ENCODE measurements at regions not wholly inside any gene's neighbourhood (a gene's known extent, or its start where the extent isn't known, plus 50 kb on each side); places are given as distances from the start of the nearest gene placed in this dataset.

- Mint-ChIP-seq H3K4me1 (ENCODE audit: low read depth) (no peaks in the 10 kb centered on the region), H3K4me3 (no peak overlapping the region), H3K27ac (no peak overlapping the region), H3K9me3 (no peaks in the 10 kb centered on the region), H3K27me3 (ENCODE audit: low read depth) (peaks cover 4% of the 10 kb centered on the region), H3K36me3 (ENCODE audit: low read depth) (no peaks in the 10 kb centered on the region)
- intact Hi-C loops (cut with micrococcal nuclease), result no loop called here
- DNase-seq, result no peak
- CTCF ChIA-PET, result no interaction called here
Measured at GRCh38 chr4:25559508-25559907, 96.1 kb upstream of the SLC34A2 start.

- H3K9me3 Mint-ChIP-seq, result no peaks in the 10 kb centered on the region
- H3K27me3 Mint-ChIP-seq (ENCODE audit: low read depth), result peaks cover 4% of the 10 kb centered on the region
- DNase-seq, result no peak
- no peaks in the 10 kb centered on the region for H3K36me3 Mint-ChIP-seq (ENCODE audit: low read depth)
- H3K4me1 Mint-ChIP-seq (ENCODE audit: low read depth), result no peaks in the 10 kb centered on the region
- intact Hi-C loops (cut with micrococcal nuclease), result no loop called here
- CTCF ChIA-PET, result no interaction called here
- no peak overlapping the region for H3K4me3 Mint-ChIP-seq
- no peak overlapping the region for H3K27ac Mint-ChIP-seq
Measured at GRCh38 chr4:25560605-25561004, 95.0 kb upstream of the SLC34A2 start.

- Mint-ChIP-seq H3K4me3 (no peak overlapping the region), H3K4me1 (ENCODE audit: low read depth) (no peaks in the 10 kb centered on the region), H3K36me3 (ENCODE audit: low read depth) (no peaks in the 10 kb centered on the region), H3K9me3 (no peaks in the 10 kb centered on the region), H3K27ac (no peak overlapping the region), H3K27me3 (ENCODE audit: low read depth) (peaks cover 4% of the 10 kb centered on the region)
- intact Hi-C loops (cut with micrococcal nuclease), result no loop called here
- CTCF ChIA-PET, result no interaction called here
- no peak for DNase-seq
Measured at GRCh38 chr4:25563071-25563564, 92.5 kb upstream of the SLC34A2 start.

GRCh38 chr4:25564836-25565235 lies 90.8 kb upstream of the SLC34A2 start:
- Mint-ChIP-seq H3K9me3 (no peaks in the 10 kb centered on the region), H3K27me3 (ENCODE audit: low read depth) (peaks cover 4% of the 10 kb centered on the region), H3K27ac (no peak overlapping the region), H3K36me3 (ENCODE audit: low read depth) (no peaks in the 10 kb centered on the region), H3K4me3 (no peak overlapping the region), H3K4me1 (ENCODE audit: low read depth) (no peaks in the 10 kb centered on the region)
- intact Hi-C loops (cut with micrococcal nuclease), result no loop called here
- CTCF ChIA-PET, result no interaction called here
- DNase-seq, result no peak

- intact Hi-C loops (cut with micrococcal nuclease), result no loop called here
- Mint-ChIP-seq H3K9me3 (no peaks in the 10 kb centered on the region), H3K27me3 (ENCODE audit: low read depth) (peaks cover 4% of the 10 kb centered on the region), H3K36me3 (ENCODE audit: low read depth) (no peaks in the 10 kb centered on the region), H3K27ac (no peak overlapping the region), H3K4me3 (no peak overlapping the region), H3K4me1 (ENCODE audit: low read depth) (no peaks in the 10 kb centered on the region)
- CTCF ChIA-PET, result interaction anchor here (0.5 to 0.7 kb wide), 2 partner anchors 58 to 1878 kb away, joined by 4 read pairs; no protein-coding TSS in a partner anchor
- DNase-seq, result no peak
Measured at GRCh38 chr4:25567253-25567652, 88.4 kb upstream of the SLC34A2 start.

- Mint-ChIP-seq H3K4me1 (ENCODE audit: low read depth) (no peaks in the 10 kb centered on the region), H3K27me3 (ENCODE audit: low read depth) (peaks cover 4% of the 10 kb centered on the region), H3K27ac (no peak overlapping the region), H3K4me3 (no peak overlapping the region), H3K36me3 (ENCODE audit: low read depth) (no peaks in the 10 kb centered on the region), H3K9me3 (no peaks in the 10 kb centered on the region)
- no peak for DNase-seq
- intact Hi-C loops (cut with micrococcal nuclease), result no loop called here
- CTCF ChIA-PET, result no interaction called here
Measured at GRCh38 chr4:25569716-25570115, 85.9 kb upstream of the SLC34A2 start.

- no peaks in the 10 kb centered on the region for H3K36me3 Mint-ChIP-seq (ENCODE audit: low read depth)
- H3K27me3 Mint-ChIP-seq (ENCODE audit: low read depth), result peaks cover 2% of the 10 kb centered on the region
- H3K9me3 Mint-ChIP-seq, result no peaks in the 10 kb centered on the region
- intact Hi-C loops (cut with micrococcal nuclease), result no loop called here
- no peak overlapping the region for H3K4me3 Mint-ChIP-seq
- no peak for DNase-seq
- H3K4me1 Mint-ChIP-seq (ENCODE audit: low read depth), result no peaks in the 10 kb centered on the region
- H3K27ac Mint-ChIP-seq, result no peak overlapping the region
- CTCF ChIA-PET, result no interaction called here
Measured at GRCh38 chr4:25575611-25576010, 80.0 kb upstream of the SLC34A2 start.

- H3K4me1 Mint-ChIP-seq (ENCODE audit: low read depth), result no peaks in the 10 kb centered on the region
- no peak overlapping the region for H3K27ac Mint-ChIP-seq
- H3K9me3 Mint-ChIP-seq, result no peaks in the 10 kb centered on the region
- DNase-seq, result no peak
- H3K36me3 Mint-ChIP-seq (ENCODE audit: low read depth), result no peaks in the 10 kb centered on the region
- H3K27me3 Mint-ChIP-seq (ENCODE audit: low read depth), result peaks cover 2% of the 10 kb centered on the region
- intact Hi-C loops (cut with micrococcal nuclease), result no loop called here
- no peak overlapping the region for H3K4me3 Mint-ChIP-seq
- CTCF ChIA-PET, result interaction anchor here (0.5 to 0.6 kb wide), 2 partner anchors 68 to 1761 kb away, joined by 3 to 4 read pairs; no protein-coding TSS in a partner anchor
Measured at GRCh38 chr4:25578432-25578831, 77.2 kb upstream of the SLC34A2 start.

GRCh38 chr4:25580633-25581467 lies 74.8 kb upstream of the SLC34A2 start:
- CTCF ChIA-PET, result no interaction called here
- peaks cover 2% of the 10 kb centered on the region for H3K27me3 Mint-ChIP-seq (ENCODE audit: low read depth)
- intact Hi-C loops (cut with micrococcal nuclease), result no loop called here

GRCh38 chr4:25585901-25586523 lies 69.6 kb upstream of the SLC34A2 start:
- Mint-ChIP-seq H3K27ac (no peak overlapping the region), H3K4me1 (ENCODE audit: low read depth) (no peaks in the 10 kb centered on the region), H3K27me3 (ENCODE audit: low read depth) (no peaks in the 10 kb centered on the region), H3K4me3 (no peak overlapping the region), H3K9me3 (no peaks in the 10 kb centered on the region), H3K36me3 (ENCODE audit: low read depth) (no peaks in the 10 kb centered on the region)
- intact Hi-C loops (cut with micrococcal nuclease), result no loop called here
- no peak for DNase-seq
- CTCF ChIA-PET, result no interaction called here

More at GRCh38 chr4:25580633-25581467, 74.8 kb upstream of the SLC34A2 start:
- no peaks in the 10 kb centered on the region for H3K4me1 Mint-ChIP-seq (ENCODE audit: low read depth)
- no peaks in the 10 kb centered on the region for H3K36me3 Mint-ChIP-seq (ENCODE audit: low read depth)
- DNase-seq, result no peak
- no peaks in the 10 kb centered on the region for H3K9me3 Mint-ChIP-seq
- no peak overlapping the region for H3K27ac Mint-ChIP-seq
- H3K4me3 Mint-ChIP-seq, result no peak overlapping the region

GRCh38 chr4:25588206-25588605 lies 67.4 kb upstream of the SLC34A2 start:
- no peaks in the 10 kb centered on the region for H3K27me3 Mint-ChIP-seq (ENCODE audit: low read depth)
- no peaks in the 10 kb centered on the region for H3K9me3 Mint-ChIP-seq
- H3K27ac Mint-ChIP-seq, result no peak overlapping the region
- H3K36me3 Mint-ChIP-seq (ENCODE audit: low read depth), result no peaks in the 10 kb centered on the region
- intact Hi-C loops (cut with micrococcal nuclease), result no loop called here
- CTCF ChIA-PET, result interaction anchor here (0.6 kb wide), 1 partner anchor 1151 kb away, joined by 3 read pairs; no protein-coding TSS in a partner anchor
- H3K4me3 Mint-ChIP-seq, result no peak overlapping the region
- no peaks in the 10 kb centered on the region for H3K4me1 Mint-ChIP-seq (ENCODE audit: low read depth)
- DNase-seq, result no peak

GRCh38 chr4:25590171-25590570 lies 65.5 kb upstream of the SLC34A2 start:
- intact Hi-C loops (cut with micrococcal nuclease), result no loop called here
- Mint-ChIP-seq H3K4me3 (no peak overlapping the region), H3K4me1 (ENCODE audit: low read depth) (no peaks in the 10 kb centered on the region), H3K27ac (no peak overlapping the region), H3K27me3 (ENCODE audit: low read depth) (no peaks in the 10 kb centered on the region), H3K36me3 (ENCODE audit: low read depth) (no peaks in the 10 kb centered on the region), H3K9me3 (peaks cover 1% of the 10 kb centered on the region)
- CTCF ChIA-PET, result no interaction called here
- no peak for DNase-seq

- Mint-ChIP-seq H3K4me3 (no peak overlapping the region), H3K27ac (no peak overlapping the region), H3K27me3 (ENCODE audit: low read depth) (no peaks in the 10 kb centered on the region), H3K36me3 (ENCODE audit: low read depth) (no peaks in the 10 kb centered on the region), H3K9me3 (peaks cover 7% of the 10 kb centered on the region), H3K4me1 (ENCODE audit: low read depth) (no peaks in the 10 kb centered on the region)
- intact Hi-C loops (cut with micrococcal nuclease), result no loop called here
- CTCF ChIA-PET, result no interaction called here
- DNase-seq, result no peak
Measured at GRCh38 chr4:25592736-25593135, 62.9 kb upstream of the SLC34A2 start.
